Neural crest cell (in vitro differentiated cells): ENCODE measurements at regions not wholly inside any gene's neighbourhood (a gene's known extent, or its start where the extent isn't known, plus 50 kb on each side); places are given as distances from the start of the nearest gene placed in this dataset.

ENCODE experiments used
- DNase-seq: peaks from one replicate; pipeline ENCODE4 v3.0.0; 2021; ENCODE audit warnings: low read depth, mixed read lengths, low spot score
- H3K27ac Mint-ChIP-seq: one replicate; pipeline ENCODE4 v1.8.0; 2021; ENCODE audit warnings: mild to moderate bottlenecking, mixed read lengths; ENCODE audit not compliant: unreplicated experiment
- H3K27me3 Mint-ChIP-seq: 2 replicates; pipeline ENCODE4 v1.8.0; 2021; ENCODE audit warnings: low read depth, mild to moderate bottlenecking, mixed read lengths
- H3K36me3 Mint-ChIP-seq: 2 replicates; pipeline ENCODE4 v1.8.0; 2021; ENCODE audit warnings: low read depth, mild to moderate bottlenecking, mixed read lengths
- H3K4me1 Mint-ChIP-seq: 2 replicates; pipeline ENCODE4 v1.8.0; 2021; ENCODE audit warnings: mixed read lengths
- H3K4me3 Mint-ChIP-seq: one replicate; pipeline ENCODE4 v1.8.0; 2021; ENCODE audit warnings: mild to moderate bottlenecking, mixed read lengths
- H3K9me3 Mint-ChIP-seq: 2 replicates; pipeline ENCODE4 v1.8.0; 2021; ENCODE audit warnings: mixed read lengths
- TF ChIP-seq, protein P1 (sequence below): fragments of 200-600 bp; sonication (generic); conservative IDR thresholded peaks from 2 replicates; pipeline ENCODE4 v1.5.0; 2021; ENCODE audit warnings: antibody characterized with exemption, mild to moderate bottlenecking

DNA sequence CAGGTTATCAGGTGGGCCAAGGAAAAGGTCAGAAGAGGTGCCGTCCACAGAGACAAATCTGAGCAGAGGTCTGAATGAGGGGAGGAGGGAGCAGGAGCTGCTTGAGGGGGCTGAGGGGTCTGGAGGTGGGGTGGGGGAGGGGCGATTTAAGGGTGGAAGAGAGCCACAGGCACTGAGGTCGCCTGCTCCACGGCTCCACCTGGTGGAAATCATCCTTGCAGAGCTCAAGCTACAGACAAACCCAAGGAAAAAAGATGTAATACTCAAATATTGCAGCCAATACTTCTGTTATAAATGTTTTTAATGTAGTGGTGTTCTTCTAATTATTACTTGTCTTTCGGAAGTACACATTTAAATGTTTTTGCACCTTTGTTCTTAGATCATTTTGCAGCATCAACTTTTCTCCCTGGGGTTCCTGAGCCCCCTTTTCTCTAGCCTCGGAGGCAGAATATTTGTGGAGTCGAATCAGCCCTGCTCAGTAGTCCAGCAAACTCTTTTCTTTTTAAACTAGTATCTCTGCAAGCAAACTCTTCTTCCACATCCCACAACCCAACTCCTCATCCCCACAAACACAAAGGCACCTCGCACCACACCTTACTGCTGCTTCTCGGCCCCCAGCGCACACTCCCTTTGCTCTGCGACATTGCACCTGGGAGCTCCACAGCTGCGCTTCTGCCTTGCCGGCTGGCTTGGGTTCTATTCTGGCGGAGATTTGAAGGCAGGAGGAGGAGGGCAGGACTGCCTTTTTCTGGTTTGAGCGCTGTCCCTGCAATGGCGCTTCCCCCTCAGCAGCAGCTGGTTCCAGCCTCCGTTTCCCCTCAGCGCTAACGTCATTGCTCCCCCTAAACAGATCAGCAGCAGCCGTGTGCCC, 51.0 kb upstream of the TFAP2A start:
- peak; percentile 55 for DNase-seq
- H3K27me3 Mint-ChIP-seq = peaks cover 15% of the 10 kb centered on the region
- no peak overlapping the region for H3K4me3 Mint-ChIP-seq
- TF ChIP-seq, protein P1, sequence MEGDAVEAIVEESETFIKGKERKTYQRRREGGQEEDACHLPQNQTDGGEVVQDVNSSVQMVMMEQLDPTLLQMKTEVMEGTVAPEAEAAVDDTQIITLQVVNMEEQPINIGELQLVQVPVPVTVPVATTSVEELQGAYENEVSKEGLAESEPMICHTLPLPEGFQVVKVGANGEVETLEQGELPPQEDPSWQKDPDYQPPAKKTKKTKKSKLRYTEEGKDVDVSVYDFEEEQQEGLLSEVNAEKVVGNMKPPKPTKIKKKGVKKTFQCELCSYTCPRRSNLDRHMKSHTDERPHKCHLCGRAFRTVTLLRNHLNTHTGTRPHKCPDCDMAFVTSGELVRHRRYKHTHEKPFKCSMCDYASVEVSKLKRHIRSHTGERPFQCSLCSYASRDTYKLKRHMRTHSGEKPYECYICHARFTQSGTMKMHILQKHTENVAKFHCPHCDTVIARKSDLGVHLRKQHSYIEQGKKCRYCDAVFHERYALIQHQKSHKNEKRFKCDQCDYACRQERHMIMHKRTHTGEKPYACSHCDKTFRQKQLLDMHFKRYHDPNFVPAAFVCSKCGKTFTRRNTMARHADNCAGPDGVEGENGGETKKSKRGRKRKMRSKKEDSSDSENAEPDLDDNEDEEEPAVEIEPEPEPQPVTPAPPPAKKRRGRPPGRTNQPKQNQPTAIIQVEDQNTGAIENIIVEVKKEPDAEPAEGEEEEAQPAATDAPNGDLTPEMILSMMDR = peak; percentile 66
- no peaks in the 10 kb centered on the region for H3K4me1 Mint-ChIP-seq
- no peaks in the 10 kb centered on the region for H3K9me3 Mint-ChIP-seq
- H3K27ac Mint-ChIP-seq = no peak overlapping the region
- H3K36me3 Mint-ChIP-seq = no peaks in the 10 kb centered on the region
